Liver (tissue), 8 donors: ENCODE measurements at regions not wholly inside any gene's neighbourhood (a gene's known extent, or its start where the extent isn't known, plus 50 kb on each side); places are given as distances from the start of the nearest gene placed in this dataset.

Experiments
- DNase-seq: peaks from one replicate; pipeline ENCODE4 v3.0.0-alpha.2; 2017; ENCODE audit warnings: low spot score
- H3K27ac ChIP-seq, 2 donors: one replicate each; pipeline ENCODE4 v1.7.0; 2013; ENCODE audit warnings: inconsistent platforms in 2 of 2, low read length in 2 of 2, control low read depth in 1 of 2, low read depth in 1 of 2, mild to moderate bottlenecking in 1 of 2
- H3K27me3 ChIP-seq, 4 donors: one replicate each; pipeline versions ENCODE4 v1.6.1 to v1.7.0; 2013; ENCODE audit warnings: low read length in 3 of 4, inconsistent platforms in 1 of 4, mild to moderate bottlenecking in 1 of 4, moderate library complexity in 1 of 4; ENCODE audit not compliant: control insufficient read depth in 4 of 4, insufficient read depth in 4 of 4
- H3K36me3 ChIP-seq, 4 donors: one replicate each; pipeline versions ENCODE4 v1.6.1 to v1.7.0; 2013; ENCODE audit warnings: low read length in 3 of 4, mild to moderate bottlenecking in 3 of 4, low read depth in 1 of 4, moderate library complexity in 1 of 4; ENCODE audit not compliant: control insufficient read depth in 4 of 4, insufficient read depth in 3 of 4
- H3K4me1 ChIP-seq, 4 donors: one replicate each; pipeline versions ENCODE4 v1.6.1 to v1.7.0; 2013; ENCODE audit warnings: low read length in 3 of 4, mild to moderate bottlenecking in 3 of 4, moderate library complexity in 1 of 4; ENCODE audit not compliant: control insufficient read depth in 4 of 4, insufficient read depth in 4 of 4
- H3K4me3 ChIP-seq, 3 donors: one replicate each; pipeline versions ENCODE4 v1.6.1 to v1.7.0; 2013; ENCODE audit warnings: low read length in 3 of 3, control low read depth in 1 of 3, low read depth in 1 of 3, mild to moderate bottlenecking in 1 of 3
- H3K9ac ChIP-seq, 2 donors: one replicate each; pipeline ENCODE4 v1.7.0; 2013; ENCODE audit warnings: low read length in 2 of 2, mild to moderate bottlenecking in 2 of 2, moderate library complexity in 2 of 2, control low read depth in 1 of 2, low read depth in 1 of 2
- H3K9me3 ChIP-seq, 4 donors: one replicate each; pipeline versions ENCODE4 v1.6.1 to v1.7.0; 2013; ENCODE audit warnings: low read length in 3 of 4; ENCODE audit not compliant: control insufficient read depth in 4 of 4
- EGR1 ChIP-seq, 2 donors: IDR thresholded peaks; 2 replicates each; pipeline ENCODE4 v1.6.1; 2016 to 2018; ENCODE audit warnings: antibody characterized with exemption in 2 of 2, low read depth in 2 of 2
- FOXA2 ChIP-seq: IDR thresholded peaks from 2 replicates; pipeline ENCODE4 v1.6.1; 2016; ENCODE audit warnings: antibody characterized with exemption
- GABPA ChIP-seq, 2 donors: IDR thresholded peaks in 1 of 2; conservative IDR thresholded peaks in 1 of 2; 2 replicates each; pipeline ENCODE4 v1.6.1; 2016; ENCODE audit warnings: antibody characterized with exemption in 2 of 2, mild to moderate bottlenecking in 1 of 2, moderate library complexity in 1 of 2
- HNF4A ChIP-seq, 2 donors: conservative IDR thresholded peaks; 2 replicates each; pipeline ENCODE4 v1.6.1; 2016; ENCODE audit warnings: antibody characterized with exemption in 2 of 2, mild to moderate bottlenecking in 2 of 2
- RAD21 ChIP-seq, 2 donors: IDR thresholded peaks; 2 replicates each; pipeline ENCODE4 v1.6.1; 2016; ENCODE audit warnings: antibody characterized with exemption in 2 of 2, mild to moderate bottlenecking in 2 of 2
- RXRA ChIP-seq, 2 donors: IDR thresholded peaks; 2 replicates each; pipeline ENCODE4 v1.6.1; 2017 to 2018; ENCODE audit warnings: antibody characterized with exemption in 2 of 2, mild to moderate bottlenecking in 1 of 2
- SP1 ChIP-seq: IDR thresholded peaks from 2 replicates; pipeline ENCODE4 v1.6.1; 2018; ENCODE audit warnings: antibody characterized with exemption, mild to moderate bottlenecking
- WGBS: extraction: QIAGEN DNeasy Blood & Tissue Kit; methylation state at CpG from one replicate; pipeline ENCODE4 v1.1.7; 2013; 5-methylcytosine and 5-hydroxymethylcytosine counted together
- TF ChIP-seq, protein P1 (sequence below): IDR thresholded peaks from 2 replicates; pipeline ENCODE4 v1.6.1; 2016; ENCODE audit warnings: antibody characterized with exemption, mild to moderate bottlenecking
- TF ChIP-seq, protein P2 (sequence below): IDR thresholded peaks from 2 replicates; pipeline ENCODE4 v1.6.1; 2016; ENCODE audit warnings: antibody characterized with exemption
- TF ChIP-seq, protein P3 (sequence below): fragments of 150-350 bp; IDR thresholded peaks from 2 replicates; pipeline ENCODE4 v1.5.1; 2017; ENCODE audit warnings: improper control_type of control experiment, low read depth, low read length; ENCODE audit not compliant: missing input control
- TF ChIP-seq, protein P4 (sequence below): IDR thresholded peaks from 2 replicates; pipeline ENCODE4 v1.6.1; 2016; ENCODE audit warnings: antibody characterized with exemption
- donor health status: healthy.
- donor health status: healthy.
- donor health status: healthy.
- donor health status: healthy.
- donor health status: healthy.

DNA sequence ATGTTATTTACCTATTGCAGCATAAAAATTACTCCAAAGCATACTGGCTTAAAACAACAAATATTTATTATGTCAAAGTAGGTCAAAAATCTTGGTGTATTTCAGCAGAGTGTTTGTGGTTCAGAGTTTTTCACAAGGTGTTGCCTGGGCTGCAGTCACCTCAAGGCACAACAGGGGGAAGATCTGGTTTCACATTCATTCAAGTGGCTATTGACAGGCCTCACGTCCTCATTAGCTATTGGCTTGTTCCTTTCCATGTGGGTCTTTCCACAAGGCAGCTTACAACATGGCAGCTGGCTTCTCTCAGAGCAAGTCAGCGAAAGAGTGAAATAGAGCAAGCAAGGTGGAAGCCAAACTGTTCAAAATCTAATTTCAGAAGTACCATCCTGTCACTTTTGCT lies 602.9 kb downstream of the OLFM4 start:
- Histone ChIP-seq H3K36me3 (no peaks in the 10 kb centered on the region), H3K27ac (no peak overlapping the region), H3K9me3 (no peaks in the 10 kb centered on the region), H3K4me3 (no peak overlapping the region), H3K9ac (no peak overlapping the region), H3K4me1 (no peaks in the 10 kb centered on the region), H3K27me3 (no peaks in the 10 kb centered on the region)
- no peak for TF ChIP-seq RAD21 (IDR thresholded peaks at IDR 0.05)
- no peak for TF ChIP-seq SP1
- TF ChIP-seq, protein P1, sequence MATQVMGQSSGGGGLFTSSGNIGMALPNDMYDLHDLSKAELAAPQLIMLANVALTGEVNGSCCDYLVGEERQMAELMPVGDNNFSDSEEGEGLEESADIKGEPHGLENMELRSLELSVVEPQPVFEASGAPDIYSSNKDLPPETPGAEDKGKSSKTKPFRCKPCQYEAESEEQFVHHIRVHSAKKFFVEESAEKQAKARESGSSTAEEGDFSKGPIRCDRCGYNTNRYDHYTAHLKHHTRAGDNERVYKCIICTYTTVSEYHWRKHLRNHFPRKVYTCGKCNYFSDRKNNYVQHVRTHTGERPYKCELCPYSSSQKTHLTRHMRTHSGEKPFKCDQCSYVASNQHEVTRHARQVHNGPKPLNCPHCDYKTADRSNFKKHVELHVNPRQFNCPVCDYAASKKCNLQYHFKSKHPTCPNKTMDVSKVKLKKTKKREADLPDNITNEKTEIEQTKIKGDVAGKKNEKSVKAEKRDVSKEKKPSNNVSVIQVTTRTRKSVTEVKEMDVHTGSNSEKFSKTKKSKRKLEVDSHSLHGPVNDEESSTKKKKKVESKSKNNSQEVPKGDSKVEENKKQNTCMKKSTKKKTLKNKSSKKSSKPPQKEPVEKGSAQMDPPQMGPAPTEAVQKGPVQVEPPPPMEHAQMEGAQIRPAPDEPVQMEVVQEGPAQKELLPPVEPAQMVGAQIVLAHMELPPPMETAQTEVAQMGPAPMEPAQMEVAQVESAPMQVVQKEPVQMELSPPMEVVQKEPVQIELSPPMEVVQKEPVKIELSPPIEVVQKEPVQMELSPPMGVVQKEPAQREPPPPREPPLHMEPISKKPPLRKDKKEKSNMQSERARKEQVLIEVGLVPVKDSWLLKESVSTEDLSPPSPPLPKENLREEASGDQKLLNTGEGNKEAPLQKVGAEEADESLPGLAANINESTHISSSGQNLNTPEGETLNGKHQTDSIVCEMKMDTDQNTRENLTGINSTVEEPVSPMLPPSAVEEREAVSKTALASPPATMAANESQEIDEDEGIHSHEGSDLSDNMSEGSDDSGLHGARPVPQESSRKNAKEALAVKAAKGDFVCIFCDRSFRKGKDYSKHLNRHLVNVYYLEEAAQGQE: no peak
- no peak for TF ChIP-seq FOXA2
- no peak for TF ChIP-seq GABPA (IDR thresholded peaks at IDR 0.05 in 1 of 2, conservative IDR thresholded peaks at IDR 0.05 in 1 of 2)
- TF ChIP-seq, protein P2, sequence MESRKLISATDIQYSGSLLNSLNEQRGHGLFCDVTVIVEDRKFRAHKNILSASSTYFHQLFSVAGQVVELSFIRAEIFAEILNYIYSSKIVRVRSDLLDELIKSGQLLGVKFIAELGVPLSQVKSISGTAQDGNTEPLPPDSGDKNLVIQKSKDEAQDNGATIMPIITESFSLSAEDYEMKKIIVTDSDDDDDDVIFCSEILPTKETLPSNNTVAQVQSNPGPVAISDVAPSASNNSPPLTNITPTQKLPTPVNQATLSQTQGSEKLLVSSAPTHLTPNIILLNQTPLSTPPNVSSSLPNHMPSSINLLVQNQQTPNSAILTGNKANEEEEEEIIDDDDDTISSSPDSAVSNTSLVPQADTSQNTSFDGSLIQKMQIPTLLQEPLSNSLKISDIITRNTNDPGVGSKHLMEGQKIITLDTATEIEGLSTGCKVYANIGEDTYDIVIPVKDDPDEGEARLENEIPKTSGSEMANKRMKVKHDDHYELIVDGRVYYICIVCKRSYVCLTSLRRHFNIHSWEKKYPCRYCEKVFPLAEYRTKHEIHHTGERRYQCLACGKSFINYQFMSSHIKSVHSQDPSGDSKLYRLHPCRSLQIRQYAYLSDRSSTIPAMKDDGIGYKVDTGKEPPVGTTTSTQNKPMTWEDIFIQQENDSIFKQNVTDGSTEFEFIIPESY: no peak
- DNase-seq: no peak
- 61% methylated on average over 2 of the region's 2 CpGs for WGBS

DNA sequence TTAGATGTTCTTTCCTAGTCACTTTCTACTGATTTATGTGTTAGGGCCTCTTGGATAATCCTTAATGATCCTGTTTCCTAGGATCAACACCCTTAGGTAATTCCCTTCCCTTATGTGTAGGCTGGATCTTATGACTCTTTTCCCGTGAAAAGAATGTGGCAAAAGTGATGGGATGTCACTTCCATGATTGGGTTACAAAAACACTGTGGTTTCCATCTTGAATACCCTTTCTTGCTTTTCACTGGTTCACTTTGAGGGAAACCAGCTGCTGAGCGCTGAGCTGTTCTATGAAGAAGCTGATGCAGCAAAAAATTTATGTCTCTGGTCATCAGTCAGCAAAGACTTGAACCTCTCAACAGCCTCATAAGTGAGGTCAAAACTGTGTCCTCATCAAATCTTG lies 609.4 kb downstream of the OLFM4 start:
- no peak for DNase-seq
- Histone ChIP-seq H3K27me3 (no peaks in the 10 kb centered on the region), H3K4me1 (no peaks in the 10 kb centered on the region), H3K27ac (no peak overlapping the region), H3K9me3 (no peaks in the 10 kb centered on the region), H3K36me3 (no peaks in the 10 kb centered on the region), H3K9ac (no peak overlapping the region), H3K4me3 (no peak overlapping the region)
- WGBS: 65% methylated on average over 2 of the region's 2 CpGs
- TF ChIP-seq RXRA (IDR thresholded peaks at IDR 0.05): no peak
- no peak for TF ChIP-seq HNF4A (conservative IDR thresholded peaks at IDR 0.05)
- TF ChIP-seq EGR1 (IDR thresholded peaks at IDR 0.05; ENCODE audit: low read depth in 2 of 2): no peak
- TF ChIP-seq FOXA2: no peak
- TF ChIP-seq, protein P3, sequence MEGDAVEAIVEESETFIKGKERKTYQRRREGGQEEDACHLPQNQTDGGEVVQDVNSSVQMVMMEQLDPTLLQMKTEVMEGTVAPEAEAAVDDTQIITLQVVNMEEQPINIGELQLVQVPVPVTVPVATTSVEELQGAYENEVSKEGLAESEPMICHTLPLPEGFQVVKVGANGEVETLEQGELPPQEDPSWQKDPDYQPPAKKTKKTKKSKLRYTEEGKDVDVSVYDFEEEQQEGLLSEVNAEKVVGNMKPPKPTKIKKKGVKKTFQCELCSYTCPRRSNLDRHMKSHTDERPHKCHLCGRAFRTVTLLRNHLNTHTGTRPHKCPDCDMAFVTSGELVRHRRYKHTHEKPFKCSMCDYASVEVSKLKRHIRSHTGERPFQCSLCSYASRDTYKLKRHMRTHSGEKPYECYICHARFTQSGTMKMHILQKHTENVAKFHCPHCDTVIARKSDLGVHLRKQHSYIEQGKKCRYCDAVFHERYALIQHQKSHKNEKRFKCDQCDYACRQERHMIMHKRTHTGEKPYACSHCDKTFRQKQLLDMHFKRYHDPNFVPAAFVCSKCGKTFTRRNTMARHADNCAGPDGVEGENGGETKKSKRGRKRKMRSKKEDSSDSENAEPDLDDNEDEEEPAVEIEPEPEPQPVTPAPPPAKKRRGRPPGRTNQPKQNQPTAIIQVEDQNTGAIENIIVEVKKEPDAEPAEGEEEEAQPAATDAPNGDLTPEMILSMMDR: no peak
- TF ChIP-seq, protein P1: no peak
- TF ChIP-seq GABPA (IDR thresholded peaks at IDR 0.05 in 1 of 2, conservative IDR thresholded peaks at IDR 0.05 in 1 of 2): no peak
- TF ChIP-seq, protein P4, sequence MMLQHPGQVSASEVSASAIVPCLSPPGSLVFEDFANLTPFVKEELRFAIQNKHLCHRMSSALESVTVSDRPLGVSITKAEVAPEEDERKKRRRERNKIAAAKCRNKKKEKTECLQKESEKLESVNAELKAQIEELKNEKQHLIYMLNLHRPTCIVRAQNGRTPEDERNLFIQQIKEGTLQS: no peak
